A549 (cell line): ENCODE measurements at regions not wholly inside any gene's neighbourhood (a gene's known extent, or its start where the extent isn't known, plus 50 kb on each side); places are given as distances from the start of the nearest gene placed in this dataset.

Experiments used
- ATAC-seq, 2 experiments: fragments of 200-7000 bp in 1 of 2; fragments of >200 bp in 1 of 2; cut with Nextera tagmentation in 1 of 2; cut with Tn5 transposase in 1 of 2; 3 replicates each; pipeline versions ENCODE4 v1.8.0 to v1.9.1; 2018 to 2020; ENCODE audit warnings: mild to moderate bottlenecking in 1 of 2, moderate library complexity in 1 of 2
- CTCF ChIA-PET: fragments of 300-600 bp; sonication (Branson Sonifier 250); formaldehyde crosslinking; extraction: SDS; loops from one replicate; lab custom pipeline; 2021; ENCODE audit warnings: antibody characterized with exemption, inconsistent platforms; lab: Yijun Ruan, JAX
- POLR2A ChIA-PET: fragments of 350-600 bp; formaldehyde crosslinking; extraction: SDS; loops from one replicate; lab custom pipeline; 2021; ENCODE audit warnings: antibody characterized with exemption, inconsistent platforms; lab: Yijun Ruan, JAX
- DNase-seq, 2 experiments: peaks; one replicate each; pipeline versions ENCODE4 v3.0.0 to v3.0.0-alpha.2; 2011 to 2016; ENCODE audit warnings: low read depth in 1 of 2, low spot score in 1 of 2
- FAIRE-seq: peaks from 2 replicates; lab custom pipeline; 2011; peaks lifted over from hg19 to GRCh38; lab: Jason Lieb, UNC
- H3K27ac ChIP-seq, 2 experiments: fragments of >200 bp; sonication (Bioruptor Twin); formaldehyde crosslinking; 3 replicates each; pipeline ENCODE4 v1.5.1; 2016 to 2017
- H3K4me1 ChIP-seq: fragments of >200 bp; sonication (Bioruptor Twin); formaldehyde crosslinking; 3 replicates; pipeline ENCODE4 v1.6.1; 2016
- H3K4me2 ChIP-seq: fragments of >200 bp; sonication (Bioruptor Twin); formaldehyde crosslinking; 3 replicates; pipeline ENCODE4 v1.6.1; 2016
- H3K4me3 ChIP-seq: fragments of >200 bp; sonication (Bioruptor Twin); formaldehyde crosslinking; 3 replicates; pipeline ENCODE4 v1.5.1; 2016
- H3K9me3 ChIP-seq: fragments of >200 bp; sonication (Bioruptor Twin); formaldehyde crosslinking; 3 replicates; pipeline ENCODE4 v1.6.1; 2016
- ATOH8 ChIP-seq: fragments of 250-450 bp; sonication (Bioruptor Pico); IDR thresholded peaks from 2 replicates; pipeline ENCODE4 v1.5.0; 2020; ENCODE audit warnings: low read depth, mild to moderate bottlenecking, moderate library complexity
- BCL3 ChIP-seq: fragments of >200 bp; sonication (Bioruptor Twin); formaldehyde crosslinking; IDR thresholded peaks from 3 replicates; pipeline ENCODE4 v1.6.1; 2016
- CBX2 ChIP-seq: fragments of 200-600 bp; sonication (generic); IDR thresholded peaks from 2 replicates; pipeline ENCODE4 v1.6.1; 2016; ENCODE audit warnings: low read depth, mild to moderate bottlenecking, borderline replicate concordance
- CBX8 ChIP-seq: fragments of 200-600 bp; sonication (generic); IDR thresholded peaks from 2 replicates; pipeline ENCODE4 v1.6.1; 2016
- CHD2 ChIP-seq: fragments of 150-350 bp; IDR thresholded peaks from 2 replicates; pipeline ENCODE4 v1.6.1; 2014; ENCODE audit warnings: low read length; ENCODE audit not compliant: partially characterized antibody
- CHD4 ChIP-seq: fragments of 200-600 bp; sonication (generic); IDR thresholded peaks from 2 replicates; pipeline ENCODE4 v1.6.1; 2016; ENCODE audit warnings: antibody characterized with exemption, mild to moderate bottlenecking, borderline replicate concordance
- E2F6 ChIP-seq: IDR thresholded peaks from 2 replicates; pipeline ENCODE4 v1.6.1; 2012; ENCODE audit warnings: low read depth, borderline replicate concordance
- EHMT2 ChIP-seq: fragments of 200-600 bp; sonication (generic); IDR thresholded peaks from 2 replicates; pipeline ENCODE4 v1.6.1; 2016; ENCODE audit warnings: antibody characterized with exemption, low read depth, mild to moderate bottlenecking, moderate library complexity
- FOSB ChIP-seq: fragments of 250-450 bp; sonication (Bioruptor Pico); IDR thresholded peaks from 2 replicates; pipeline ENCODE4 v1.5.0; 2020; ENCODE audit warnings: mild to moderate bottlenecking, moderate library complexity
- FOSL2 ChIP-seq, 2 experiments: fragments of 450-650 bp in 1 of 2; fragments of >200 bp in 1 of 2; sonication (Bioruptor Twin) in 1 of 2; formaldehyde crosslinking; IDR thresholded peaks; 2 replicates each; pipeline versions ENCODE4 v1.5.0 to v1.6.1; 2016 to 2020; ENCODE audit warnings: mild to moderate bottlenecking in 1 of 2, moderate library complexity in 1 of 2
- FOXS1 ChIP-seq: fragments of 250-450 bp; sonication (Bioruptor Pico); IDR thresholded peaks from 2 replicates; pipeline ENCODE4 v1.5.0; 2020; ENCODE audit warnings: mild to moderate bottlenecking, moderate library complexity
- GATA3 ChIP-seq: IDR thresholded peaks from 2 replicates; pipeline ENCODE4 v1.6.1; 2012; ENCODE audit warnings: borderline replicate concordance
- HES2 ChIP-seq: fragments of >200 bp; sonication (Bioruptor Twin); formaldehyde crosslinking; IDR thresholded peaks from 2 replicates; pipeline ENCODE4 v1.6.1; 2016
- HOXB13 ChIP-seq: fragments of 250-450 bp; sonication (Bioruptor Pico); IDR thresholded peaks from 2 replicates; pipeline ENCODE4 v1.5.0; 2020; ENCODE audit warnings: low read depth, mild to moderate bottlenecking, moderate library complexity
- JUNB ChIP-seq: fragments of >200 bp; sonication (Bioruptor Twin); formaldehyde crosslinking; IDR thresholded peaks from 2 replicates; pipeline ENCODE4 v1.6.1; 2016
- MAFK ChIP-seq: fragments of 450-650 bp; IDR thresholded peaks from 2 replicates; pipeline ENCODE4 v1.6.1; 2014; ENCODE audit not compliant: partially characterized antibody
- MAZ ChIP-seq: fragments of 150-350 bp; IDR thresholded peaks from 2 replicates; pipeline ENCODE4 v1.6.1; 2014; ENCODE audit warnings: antibody characterized with exemption, low read depth, low read length, borderline replicate concordance
- NFE2L2 ChIP-seq: fragments of 150-350 bp; conservative IDR thresholded peaks from 2 replicates; pipeline ENCODE4 v1.6.1; 2014; ENCODE audit warnings: low read length
- PHF8 ChIP-seq: fragments of 200-600 bp; sonication (generic); IDR thresholded peaks from 2 replicates; pipeline ENCODE4 v1.6.1; 2016; ENCODE audit warnings: low read depth, mild to moderate bottlenecking, antibody characterized with exemption, moderate library complexity, borderline replicate concordance
- POLR2A ChIP-seq: IDR thresholded peaks from 2 replicates; pipeline ENCODE4 v1.6.1; 2012; ENCODE audit warnings: mild to moderate bottlenecking, low read length
- POLR2AphosphoS2 ChIP-seq: conservative IDR thresholded peaks from 2 replicates; pipeline ENCODE4 v1.6.1; 2012; ENCODE audit warnings: low read length, improper control_type of control experiment, inconsistent platforms
- REST ChIP-seq: fragments of 200-600 bp; sonication (generic); IDR thresholded peaks from 2 replicates; pipeline ENCODE4 v1.6.1; 2016; ENCODE audit warnings: antibody characterized with exemption, mild to moderate bottlenecking, moderate library complexity
- RNF2 ChIP-seq: fragments of 200-600 bp; sonication (generic); IDR thresholded peaks from 2 replicates; pipeline ENCODE4 v1.6.1; 2016; ENCODE audit warnings: low read depth, mild to moderate bottlenecking, antibody characterized with exemption, moderate library complexity, borderline replicate concordance
- SMC3 ChIP-seq: fragments of >200 bp; sonication (Bioruptor Twin); formaldehyde crosslinking; IDR thresholded peaks from 3 replicates; pipeline ENCODE4 v1.6.1; 2018; ENCODE audit warnings: inconsistent platforms
- ZC3H11A ChIP-seq: fragments of 450-650 bp; IDR thresholded peaks from 2 replicates; pipeline ENCODE4 v1.6.1; 2014; ENCODE audit warnings: antibody characterized with exemption, mild to moderate bottlenecking
- ZFP36 ChIP-seq: fragments of 450-650 bp; IDR thresholded peaks from 2 replicates; pipeline ENCODE4 v1.6.1; 2014; ENCODE audit warnings: borderline replicate concordance; ENCODE audit not compliant: partially characterized antibody
- ZNF302 ChIP-seq: fragments of 250-450 bp; sonication (Bioruptor Pico); IDR thresholded peaks from 2 replicates; pipeline ENCODE4 v1.9.0; 2021; ENCODE audit warnings: inconsistent platforms, mild to moderate bottlenecking, moderate library complexity
- ZSCAN20 ChIP-seq: fragments of 250-450 bp; sonication (Bioruptor Pico); IDR thresholded peaks from 2 replicates; pipeline ENCODE4 v1.8.0; 2022; ENCODE audit warnings: mild to moderate bottlenecking, moderate library complexity
- WGBS: methylation state at CpG from one replicate; pipeline ENCODE4 v1.1.6; 2017; ENCODE audit errors: missing lambda C conversion rate; 5-methylcytosine and 5-hydroxymethylcytosine counted together

GRCh38 chr5:104932431-104932830 is 1369.8 kb upstream of the NUDT12 start:
- Histone ChIP-seq H3K9me3 (no peaks in the 10 kb centered on the region), H3K4me2 (no peak overlapping the region), H3K4me1 (no peaks in the 10 kb centered on the region), H3K27ac (no peak overlapping the region), H3K4me3 (no peak overlapping the region)
- FAIRE-seq (no peak), DNase-seq (no peak), ATAC-seq (no peak)
- ChIA-PET POLR2A (no interaction called here), CTCF (no interaction called here)
- 40% methylated on average over 2 of the region's 2 CpGs for WGBS
- TF ChIP-seq EHMT2 (no peak), ZFP36 (no peak), ATOH8 (no peak), MAZ (no peak), FOSB (CRISPR knock-in tag) (no peak), CHD4 (no peak)

GRCh38 chr5:104928906-104929520 is 1366.4 kb upstream of the NUDT12 start:
- no peak for FAIRE-seq

GRCh38 chr5:104915226-104915625 is 1352.6 kb upstream of the NUDT12 start:
- Histone ChIP-seq H3K27ac (no peak overlapping the region), H3K9me3 (no peaks in the 10 kb centered on the region), H3K4me2 (no peak overlapping the region), H3K4me3 (no peak overlapping the region), H3K4me1 (peaks cover 6% of the 10 kb centered on the region; the same call in 1 of the 3 replicates)
- 23% methylated on average over 1 of the region's 1 CpG for WGBS
- ATAC-seq (no peak), FAIRE-seq (no peak), DNase-seq (no peak)
- CTCF ChIA-PET: interaction anchor here (1.7 kb wide), 1 partner anchor 120 kb away, joined by 3 read pairs; no protein-coding TSS in a partner anchor
- POLR2A ChIA-PET: no interaction called here
- TF ChIP-seq POLR2AphosphoS2 (no peak), CHD4 (no peak), ZC3H11A (no peak), GATA3 (no peak), PHF8 (no peak), POLR2A (no peak), ZSCAN20 (CRISPR knock-in tag) (no peak), NFE2L2 (no peak), JUNB (no peak), CHD2 (no peak), CBX8 (no peak), FOSL2 (IDR thresholded peaks at IDR 0.05) (no peak), FOSL2 (CRISPR knock-in tag; IDR thresholded peaks at IDR 0.05) (no peak), REST (no peak)

More at GRCh38 chr5:104928906-104929520, 1366.4 kb upstream of the NUDT12 start:
- Histone ChIP-seq H3K27ac (no peak overlapping the region), H3K4me3 (no peak overlapping the region), H3K4me1 (no peaks in the 10 kb centered on the region), H3K4me2 (no peak overlapping the region), H3K9me3 (no peaks in the 10 kb centered on the region)
- DNase-seq (no peak), ATAC-seq (no peak)
- TF ChIP-seq BCL3: no peak
- TF ChIP-seq RNF2: no peak
- TF ChIP-seq ZNF302 (CRISPR knock-in tag): no peak
- TF ChIP-seq CBX2: no peak
- no peak for TF ChIP-seq MAFK
- no peak for TF ChIP-seq E2F6
- TF ChIP-seq SMC3: no peak
- TF ChIP-seq HOXB13 (CRISPR knock-in tag): no peak
- TF ChIP-seq ZSCAN20 (CRISPR knock-in tag): no peak
- no peak for TF ChIP-seq PHF8
- no peak for TF ChIP-seq NFE2L2
- TF ChIP-seq FOSL2 (IDR thresholded peaks at IDR 0.05): no peak
- TF ChIP-seq FOSL2 (CRISPR knock-in tag; IDR thresholded peaks at IDR 0.05): no peak
- TF ChIP-seq HES2: no peak
- no peak for TF ChIP-seq POLR2AphosphoS2
- TF ChIP-seq FOXS1 (CRISPR knock-in tag): no peak
- 78% methylated on average over 5 of the region's 36 CpGs for WGBS
- ChIA-PET CTCF (interaction anchor here (1.2 kb wide), 1 partner anchor 11 kb away, joined by 3 read pairs; no protein-coding TSS in a partner anchor), POLR2A (no interaction called here)
